Calu3 (cell line): ENCODE measurements at regions not wholly inside any gene's neighbourhood (a gene's known extent, or its start where the extent isn't known, plus 50 kb on each side); places are given as distances from the start of the nearest gene placed in this dataset.

Experiments used
- BruUV-seq: library from RNA; stranded (reverse); fragments of 400-500 nt; replicated peaks from 2 replicates; lab custom pipeline; 2021; lab: Mats Ljungman, UMichigan
- CTCF ChIA-PET: fragments of 300-600 bp; sonication (Branson Sonifier 250); formaldehyde crosslinking; loops from one replicate; lab custom pipeline; 2022; ENCODE audit warnings: antibody characterized with exemption; lab: Charles Lee
- DNase-seq: peaks from one replicate; pipeline ENCODE4 v3.0.0; 2022
- H3K27ac Mint-ChIP-seq: one replicate; pipeline ENCODE4 v1.8.0; 2022; ENCODE audit warnings: mixed read lengths; ENCODE audit not compliant: unreplicated experiment
- H3K27me3 Mint-ChIP-seq: one replicate; pipeline ENCODE4 v1.8.0; 2022; ENCODE audit warnings: mixed read lengths; ENCODE audit not compliant: unreplicated experiment
- H3K36me3 Mint-ChIP-seq: one replicate; pipeline ENCODE4 v1.8.0; 2022; ENCODE audit warnings: mild to moderate bottlenecking, moderate library complexity, mixed read lengths; ENCODE audit not compliant: insufficient read depth, unreplicated experiment
- H3K4me1 Mint-ChIP-seq: one replicate; pipeline ENCODE4 v1.8.0; 2022; ENCODE audit warnings: mild to moderate bottlenecking, low read depth, mixed read lengths; ENCODE audit not compliant: unreplicated experiment
- H3K4me3 Mint-ChIP-seq: one replicate; pipeline ENCODE4 v1.8.0; 2022; ENCODE audit warnings: mild to moderate bottlenecking, low read depth, moderate library complexity, mixed read lengths; ENCODE audit not compliant: unreplicated experiment
- H3K9me3 Mint-ChIP-seq: one replicate; pipeline ENCODE4 v1.8.0; 2022; ENCODE audit warnings: low read depth, mixed read lengths; ENCODE audit not compliant: unreplicated experiment
- intact Hi-C: fragments of 100-400 bp; cut with micrococcal nuclease; formaldehyde crosslinking; loops from one replicate; pipeline ENCODE4 v1.10.0; 2022; ENCODE audit not compliant: unreplicated experiment
- TF ChIP-seq, protein P1 (sequence below): fragments of 200-600 bp; IDR thresholded peaks from one replicate; pipeline ENCODE4 v1.8.0; 2022; ENCODE audit warnings: antibody characterized with exemption; ENCODE audit not compliant: unreplicated experiment

DNA sequence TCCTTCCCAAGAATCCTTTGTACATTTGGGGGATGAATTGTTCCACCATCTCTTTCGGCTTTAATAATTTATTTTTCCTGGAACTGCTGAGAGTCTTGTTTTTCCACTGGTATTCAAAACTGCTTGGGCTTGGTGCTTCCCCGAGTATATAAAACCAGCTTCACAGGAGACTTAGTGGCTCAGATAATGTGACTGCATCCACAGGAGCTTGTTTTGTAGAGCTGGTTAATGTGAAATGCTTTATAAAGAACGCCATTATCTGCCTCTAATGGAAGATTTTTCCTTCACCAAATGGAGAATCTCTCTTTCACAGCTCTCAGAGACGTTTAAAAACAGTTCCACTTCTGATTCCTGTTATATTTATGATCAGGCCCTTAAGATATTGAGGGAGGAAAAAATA is 935.5 kb downstream of the RAB28 start:
- Mint-ChIP-seq H3K27me3 (no peaks in the 10 kb centered on the region), H3K4me3 (no peak overlapping the region), H3K36me3 (no peaks in the 10 kb centered on the region), H3K4me1 (no peaks in the 10 kb centered on the region), H3K27ac (no peak overlapping the region), H3K9me3 (peaks cover 4% of the 10 kb centered on the region)
- CTCF ChIA-PET = no interaction called here
- TF ChIP-seq, protein P1, sequence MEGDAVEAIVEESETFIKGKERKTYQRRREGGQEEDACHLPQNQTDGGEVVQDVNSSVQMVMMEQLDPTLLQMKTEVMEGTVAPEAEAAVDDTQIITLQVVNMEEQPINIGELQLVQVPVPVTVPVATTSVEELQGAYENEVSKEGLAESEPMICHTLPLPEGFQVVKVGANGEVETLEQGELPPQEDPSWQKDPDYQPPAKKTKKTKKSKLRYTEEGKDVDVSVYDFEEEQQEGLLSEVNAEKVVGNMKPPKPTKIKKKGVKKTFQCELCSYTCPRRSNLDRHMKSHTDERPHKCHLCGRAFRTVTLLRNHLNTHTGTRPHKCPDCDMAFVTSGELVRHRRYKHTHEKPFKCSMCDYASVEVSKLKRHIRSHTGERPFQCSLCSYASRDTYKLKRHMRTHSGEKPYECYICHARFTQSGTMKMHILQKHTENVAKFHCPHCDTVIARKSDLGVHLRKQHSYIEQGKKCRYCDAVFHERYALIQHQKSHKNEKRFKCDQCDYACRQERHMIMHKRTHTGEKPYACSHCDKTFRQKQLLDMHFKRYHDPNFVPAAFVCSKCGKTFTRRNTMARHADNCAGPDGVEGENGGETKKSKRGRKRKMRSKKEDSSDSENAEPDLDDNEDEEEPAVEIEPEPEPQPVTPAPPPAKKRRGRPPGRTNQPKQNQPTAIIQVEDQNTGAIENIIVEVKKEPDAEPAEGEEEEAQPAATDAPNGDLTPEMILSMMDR = no peak
- no TSS peak for BruUV-seq
- no peak for DNase-seq
- intact Hi-C loops = no loop called here

DNA sequence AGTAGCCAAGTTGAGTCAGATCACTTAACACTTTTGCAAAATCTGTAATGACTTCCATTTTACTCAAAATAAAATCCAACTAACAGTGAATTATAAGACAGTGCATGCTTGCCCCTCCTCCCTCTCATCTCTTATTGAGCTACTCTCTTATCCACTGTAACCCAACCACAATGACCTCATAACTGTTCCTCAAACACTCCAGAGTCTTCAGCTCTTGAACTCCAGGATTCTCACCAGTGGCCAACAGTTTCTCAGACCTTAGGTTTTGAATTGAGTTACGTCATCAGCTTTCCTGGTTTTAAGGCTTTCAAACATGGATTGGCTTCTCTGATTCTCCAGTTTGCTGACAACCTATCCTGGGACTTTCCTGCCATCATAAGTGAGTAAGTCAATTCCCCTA is 938.3 kb downstream of the RAB28 start:
- TF ChIP-seq, protein P1 = no peak
- Mint-ChIP-seq H3K27me3 (no peaks in the 10 kb centered on the region), H3K4me3 (no peak overlapping the region), H3K27ac (no peak overlapping the region), H3K4me1 (no peaks in the 10 kb centered on the region), H3K36me3 (no peaks in the 10 kb centered on the region), H3K9me3 (peaks cover 4% of the 10 kb centered on the region)
- intact Hi-C loops = no loop called here
- BruUV-seq = no TSS peak
- CTCF ChIA-PET = no interaction called here
- DNase-seq = no peak

DNA sequence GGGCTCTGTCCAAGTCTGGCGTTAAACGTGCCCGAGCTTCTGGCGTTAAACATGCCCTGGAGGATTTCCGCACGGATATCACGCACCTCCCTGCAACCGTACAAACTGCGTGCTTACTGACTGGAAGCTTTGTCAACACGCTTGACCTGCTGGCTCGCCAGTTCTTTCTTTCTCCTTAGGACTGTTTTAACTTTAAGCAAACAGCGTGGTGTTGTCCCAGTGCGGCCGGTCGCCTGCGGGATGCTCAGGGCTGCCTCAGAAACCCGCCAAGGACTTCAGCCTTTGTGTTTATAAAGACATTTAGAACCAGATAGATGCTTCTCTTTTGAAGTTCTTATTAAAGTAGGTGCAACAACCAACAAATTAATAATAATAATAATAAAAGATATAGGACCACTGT is 946.0 kb downstream of the RAB28 start:
- no peaks in the 10 kb centered on the region for H3K4me1 Mint-ChIP-seq
- DNase-seq = no peak
- no peaks in the 10 kb centered on the region for H3K27me3 Mint-ChIP-seq
- H3K4me3 Mint-ChIP-seq = no peak overlapping the region
- CTCF ChIA-PET = no interaction called here
- intact Hi-C loops = no loop called here
- no peak overlapping the region for H3K27ac Mint-ChIP-seq
- no TSS peak for BruUV-seq
- H3K9me3 Mint-ChIP-seq = no peaks in the 10 kb centered on the region
- H3K36me3 Mint-ChIP-seq = no peaks in the 10 kb centered on the region
- TF ChIP-seq, protein P1 = no peak

DNA sequence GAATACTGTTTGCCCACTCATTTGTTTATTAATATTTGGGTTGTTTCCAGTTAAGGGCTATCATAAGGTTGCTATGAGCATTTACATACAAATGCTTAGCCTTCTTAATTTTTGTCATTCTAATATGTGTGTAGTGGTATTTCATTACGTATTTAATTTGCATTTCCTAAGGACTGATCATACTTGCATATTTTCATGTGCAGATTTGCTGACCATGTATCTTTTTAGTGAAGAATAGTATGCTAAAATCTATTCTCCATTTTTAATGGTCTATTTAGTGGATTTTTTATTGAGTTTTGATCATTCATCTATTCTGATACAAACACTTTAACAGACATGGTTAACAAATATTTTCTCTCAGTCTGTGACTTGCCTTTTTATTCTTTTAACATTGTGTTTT is 949.5 kb downstream of the RAB28 start:
- no peak for DNase-seq
- no peaks in the 10 kb centered on the region for H3K36me3 Mint-ChIP-seq
- CTCF ChIA-PET = no interaction called here
- no peaks in the 10 kb centered on the region for H3K9me3 Mint-ChIP-seq
- TF ChIP-seq, protein P1 = no peak
- BruUV-seq = no TSS peak
- intact Hi-C loops = no loop called here
- no peak overlapping the region for H3K27ac Mint-ChIP-seq
- H3K4me3 Mint-ChIP-seq = no peak overlapping the region
- H3K4me1 Mint-ChIP-seq = no peaks in the 10 kb centered on the region
- H3K27me3 Mint-ChIP-seq = no peaks in the 10 kb centered on the region
